Islet of Langerhans (tissue), 1 donor: ENCODE measurements at regions not wholly inside any gene's neighbourhood (a gene's known extent, or its start where the extent isn't known, plus 50 kb on each side); places are given as distances from the start of the nearest gene placed in this dataset.
"Not testable (repeated sequence)": the region's sequence is repeated elsewhere in the genome, so short reads cannot be mapped to it uniquely, and the experiment has no call there.

Source experiments
- FAIRE-seq: peaks from one replicate; lab custom pipeline; 2011; peaks lifted over from hg19 to GRCh38; lab: Jason Lieb, UNC

DNA sequence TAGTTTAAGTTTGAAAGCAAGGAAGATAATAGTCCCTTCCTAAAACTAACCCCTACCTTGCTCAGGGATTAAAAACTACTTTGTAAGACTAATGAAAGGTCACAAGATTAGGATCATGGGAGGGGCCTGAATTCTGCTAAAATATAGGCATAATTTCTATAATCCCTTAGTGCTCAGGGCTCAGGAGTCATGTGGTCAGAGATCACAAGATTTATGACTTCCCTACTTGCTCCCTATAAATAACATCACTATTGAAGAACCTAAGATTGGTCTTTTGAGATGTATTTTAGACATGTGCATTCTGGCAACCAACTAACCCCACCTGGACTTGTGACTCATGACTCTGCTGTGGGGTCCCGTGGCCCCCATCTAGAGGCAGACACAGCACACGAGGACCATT lies 81.1 kb downstream of the STMND1 start:
- no peak for FAIRE-seq

GRCh38 chr6:17186925-17187324 lies 85.1 kb downstream of the STMND1 start:
- peak; percentile 41 for FAIRE-seq

DNA sequence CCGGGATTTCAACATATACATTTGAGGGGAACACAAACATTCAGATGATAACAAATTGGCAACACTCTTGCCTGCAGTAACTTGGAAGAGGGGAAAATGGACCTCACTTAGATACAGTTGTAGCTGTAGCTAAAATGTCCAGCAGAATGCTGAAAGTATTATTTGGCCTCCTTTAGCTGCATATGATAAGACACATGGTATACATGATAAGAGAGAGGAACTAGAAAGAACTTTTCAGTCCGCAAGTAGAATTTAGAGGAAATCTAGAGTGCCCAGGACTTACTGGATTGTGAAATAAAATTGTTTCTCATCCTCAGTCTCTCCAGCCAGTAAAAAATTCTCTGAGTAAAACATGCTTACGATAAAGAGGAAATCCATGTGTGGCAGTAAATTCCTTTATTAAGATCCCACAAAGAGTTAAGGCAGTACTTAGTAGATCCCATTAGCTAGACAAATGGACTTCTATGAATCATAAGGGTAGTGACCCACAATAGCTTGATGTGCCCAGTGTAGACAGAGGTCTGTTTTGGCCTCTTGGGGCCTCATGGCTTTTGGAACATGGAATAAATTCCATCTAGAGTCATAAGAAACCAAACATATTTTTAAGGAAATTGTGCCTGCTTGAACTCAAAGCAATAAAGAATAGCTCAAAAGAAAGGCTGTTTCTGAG lies 87.9 kb upstream of the RBM24 start:
- FAIRE-seq: no peak

DNA sequence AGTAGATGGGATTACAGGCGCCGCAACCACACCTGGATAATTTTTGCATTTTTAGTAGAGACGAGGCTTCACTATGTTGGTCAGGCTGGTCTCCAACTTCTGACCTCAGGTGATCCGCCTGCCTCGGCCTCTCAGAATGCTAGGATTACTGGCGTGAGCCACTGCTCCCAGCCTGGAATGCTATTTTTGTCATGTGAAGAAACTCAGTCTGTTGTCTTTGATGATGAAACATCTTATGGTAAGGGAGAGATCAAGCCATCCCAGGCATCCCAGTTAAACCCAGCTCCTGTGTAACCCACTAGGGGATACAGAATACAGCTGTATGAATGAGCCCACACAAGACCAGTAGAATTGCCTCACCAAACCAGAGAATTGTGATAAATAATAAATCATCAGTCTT lies 83.6 kb upstream of the RBM24 start:
- FAIRE-seq: no peak

DNA sequence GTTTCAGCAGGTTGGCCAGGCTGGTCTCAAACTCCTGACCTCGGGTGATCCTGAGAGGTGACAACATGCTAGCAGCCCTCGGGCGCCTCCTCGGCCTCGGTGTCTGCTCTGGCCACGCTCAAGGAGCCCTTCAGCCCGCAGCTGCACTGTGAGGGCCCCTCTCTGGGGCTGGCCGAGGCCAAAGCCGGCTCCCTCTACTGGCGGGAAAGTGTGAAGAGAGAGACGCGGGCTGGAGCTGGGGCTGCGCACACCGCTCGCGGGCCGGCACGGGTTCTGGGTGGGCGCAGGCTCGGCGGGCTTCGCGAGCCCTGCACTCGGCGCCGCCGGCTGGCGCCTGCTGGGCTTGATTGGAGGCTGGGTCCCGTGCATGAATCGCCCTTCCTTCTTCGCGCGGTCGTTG lies 80.8 kb upstream of the RBM24 start:
- FAIRE-seq: no peak

GRCh38 chr6:17202526-17202925 lies 78.6 kb upstream of the RBM24 start:
- no peak for FAIRE-seq

GRCh38 chr6:17204533-17204932 lies 76.6 kb upstream of the RBM24 start:
- no peak for FAIRE-seq

GRCh38 chr6:17206566-17207072 lies 74.5 kb upstream of the RBM24 start:
- no peak for FAIRE-seq

- no peak for FAIRE-seq
Measured at GRCh38 chr6:17207281-17207680, 73.9 kb upstream of the RBM24 start.

DNA sequence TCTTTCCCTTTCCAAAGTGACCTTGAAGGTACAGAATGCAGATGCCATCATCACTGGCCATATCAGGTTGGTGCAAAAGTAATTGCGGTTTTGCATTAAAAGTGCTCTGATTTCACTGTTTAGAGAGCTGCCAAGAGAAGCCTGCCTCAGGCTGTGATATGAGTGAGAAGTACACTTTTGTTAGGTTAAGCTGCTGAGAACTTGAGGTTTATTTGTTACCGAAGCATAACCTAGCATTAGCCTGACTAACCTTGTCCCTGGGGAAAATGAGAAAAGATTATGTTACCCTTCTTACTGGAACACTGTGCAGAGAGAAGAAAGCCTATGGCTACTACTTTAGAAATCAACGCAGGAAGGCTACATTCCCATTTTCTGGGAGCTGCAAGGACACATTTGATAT lies 70.5 kb upstream of the RBM24 start:
- FAIRE-seq: no peak

- FAIRE-seq: no peak
Measured at GRCh38 chr6:17211101-17211500, 70.1 kb upstream of the RBM24 start.

GRCh38 chr6:17212546-17213371 lies 68.4 kb upstream of the RBM24 start:
- FAIRE-seq: peak; percentile 92

DNA sequence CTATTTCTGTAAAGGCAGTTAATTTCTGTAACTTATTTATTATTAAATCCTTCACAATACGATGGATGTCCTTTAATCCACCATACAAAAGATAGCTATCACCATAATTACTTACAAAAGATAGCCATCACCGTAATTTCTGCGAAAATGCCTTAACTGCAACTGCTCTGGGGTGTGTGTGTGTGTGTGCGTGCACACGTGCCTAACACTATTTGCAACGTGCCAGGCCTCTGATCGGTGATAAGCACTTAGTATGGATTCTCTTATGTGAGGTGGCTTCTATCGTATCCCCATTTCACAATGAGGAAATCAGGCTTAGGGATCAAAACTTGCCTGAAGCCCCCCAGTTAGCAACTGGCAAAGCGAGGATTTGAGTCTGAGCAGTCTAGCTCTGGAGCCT lies 67.1 kb upstream of the RBM24 start:
- no peak for FAIRE-seq

DNA sequence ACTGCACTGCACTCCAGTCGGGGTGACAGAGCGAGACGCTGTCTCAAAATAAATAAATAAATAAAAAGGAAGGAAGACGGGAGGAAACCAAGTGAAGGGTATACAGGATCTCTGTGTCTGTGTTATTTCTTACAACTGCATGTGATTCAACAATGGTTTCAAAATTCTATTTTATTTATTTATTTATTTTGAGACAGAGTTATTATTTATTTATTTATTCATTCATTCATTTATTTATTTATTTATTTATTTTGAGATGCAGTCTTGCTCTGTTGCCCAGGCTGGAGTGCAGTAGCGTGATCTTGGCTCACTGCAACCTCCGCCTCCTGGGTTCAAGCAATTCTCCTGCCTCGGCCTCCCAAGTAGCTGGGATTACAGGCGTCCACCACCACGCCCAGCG lies 64.2 kb upstream of the RBM24 start:
- FAIRE-seq: not testable (repeated sequence)

DNA sequence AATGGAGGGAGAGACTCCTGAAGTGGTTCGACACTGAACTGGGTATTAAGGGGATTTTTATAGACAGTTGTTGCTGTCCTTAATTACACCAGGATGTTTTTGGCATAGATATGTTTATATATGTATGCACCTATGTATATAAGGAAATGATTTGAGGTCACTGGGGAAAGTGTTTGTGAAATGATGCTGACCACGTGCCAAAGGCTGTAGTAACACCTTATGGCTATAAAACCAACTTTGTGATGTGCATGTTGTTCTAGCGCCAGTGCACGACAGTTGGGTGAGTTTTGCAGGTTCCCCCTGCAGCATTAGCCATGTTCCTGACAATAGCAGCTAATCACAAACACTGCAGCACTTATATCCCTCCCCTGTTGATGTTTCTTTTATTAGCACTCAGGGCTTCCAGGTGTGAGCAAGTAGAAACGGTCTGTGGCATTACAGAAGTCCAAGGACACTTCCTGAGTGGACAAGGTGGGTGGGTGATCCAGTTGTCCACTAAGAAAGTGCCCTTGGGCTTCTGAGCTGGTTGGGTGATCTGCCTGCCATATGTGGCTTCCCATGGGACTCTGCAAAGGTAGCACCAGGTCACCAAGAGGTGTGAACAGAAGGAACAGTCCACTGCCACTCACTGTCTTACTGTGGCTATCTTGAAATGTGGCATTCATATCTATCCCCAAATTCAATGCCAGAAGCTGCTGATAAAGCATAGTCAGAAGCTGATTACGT lies 63.0 kb upstream of the RBM24 start:
- no peak for FAIRE-seq

DNA sequence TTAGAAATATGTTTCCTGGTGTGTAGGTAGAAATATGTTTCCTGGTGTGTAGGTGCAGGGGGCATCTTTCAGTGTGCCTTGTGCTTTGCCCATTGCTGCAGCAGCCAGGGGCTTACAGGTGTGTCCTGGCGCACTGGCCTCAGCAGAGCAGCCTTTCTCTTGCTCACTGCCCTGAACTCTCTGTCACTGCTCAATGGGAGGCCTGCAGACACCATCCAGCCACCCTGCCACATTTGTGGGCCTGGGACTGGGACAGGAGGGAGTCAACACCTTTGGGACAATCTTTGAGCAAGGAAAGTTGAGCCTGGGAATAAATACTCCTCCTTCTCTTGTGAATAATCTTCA lies 62.4 kb upstream of the RBM24 start:
- no peak for FAIRE-seq

DNA sequence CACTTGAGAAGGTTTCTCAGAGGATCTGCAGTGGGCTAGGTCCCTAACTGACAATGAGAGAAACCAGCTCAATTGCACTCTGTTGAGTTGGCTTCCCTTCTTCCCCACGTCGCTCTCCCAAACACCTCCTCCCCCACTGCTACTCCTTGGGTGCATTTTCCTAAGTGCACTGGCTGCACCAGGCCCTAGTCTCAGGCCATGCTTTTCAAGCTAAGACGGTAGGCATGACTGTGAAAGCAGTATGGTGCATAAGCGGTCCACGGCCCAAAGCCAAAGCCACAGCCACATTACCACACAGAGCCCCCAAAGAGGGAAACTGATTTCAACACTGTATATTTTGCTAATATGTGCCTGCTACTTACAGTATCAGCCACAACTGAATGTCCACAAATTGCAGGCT lies 62.1 kb upstream of the RBM24 start:
- no peak for FAIRE-seq

GRCh38 chr6:17220040-17220910 lies 60.9 kb upstream of the RBM24 start:
- FAIRE-seq: no peak

- FAIRE-seq: no peak
Measured at GRCh38 chr6:17224056-17224455, 57.1 kb upstream of the RBM24 start.

- FAIRE-seq: not testable (repeated sequence)
Measured at GRCh38 chr6:17224501-17224900, 56.7 kb upstream of the RBM24 start.

DNA sequence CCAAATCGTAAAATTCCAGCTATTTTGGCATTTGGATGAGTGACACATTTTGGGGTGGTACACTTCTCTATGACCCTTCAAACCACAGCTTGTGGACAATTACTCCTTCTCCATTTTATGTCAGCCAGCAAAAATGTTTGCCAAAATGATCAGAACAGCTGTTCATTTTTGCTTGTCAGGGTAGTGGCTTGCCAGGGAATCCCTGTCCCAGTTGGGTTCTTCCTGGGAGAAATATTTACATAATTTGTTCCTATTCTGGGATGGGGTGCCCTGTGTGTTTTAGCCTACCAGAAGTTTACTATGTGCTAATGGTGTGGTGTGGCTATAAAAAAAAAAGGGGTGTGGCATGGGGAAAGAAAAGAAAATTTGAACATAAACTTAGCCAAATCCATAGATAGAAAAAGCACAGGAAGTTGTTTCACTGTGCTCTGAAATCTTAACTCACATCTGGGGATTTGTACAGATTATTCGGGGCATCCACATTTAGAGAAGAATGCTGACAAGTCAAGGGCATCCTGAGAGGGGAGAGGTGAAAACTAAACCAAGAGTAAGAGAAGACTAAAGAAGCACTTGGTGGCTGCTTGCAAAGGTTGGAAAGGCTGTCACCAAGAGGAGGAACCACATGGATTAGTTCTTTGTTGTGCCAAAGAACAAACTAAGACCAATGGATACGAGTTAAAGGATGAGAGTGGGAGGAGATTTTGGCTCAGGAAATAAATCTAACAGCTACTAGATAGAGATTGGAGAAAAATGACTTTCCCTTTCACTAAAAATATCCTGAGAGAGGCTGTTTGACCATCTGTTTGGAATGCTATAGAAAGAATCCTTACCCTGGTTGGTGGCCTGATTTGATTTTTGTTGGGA lies 55.2 kb upstream of the RBM24 start:
- no peak for FAIRE-seq
